B cell (primary cell): ENCODE measurements at regions not wholly inside any gene's neighbourhood (a gene's known extent, or its start where the extent isn't known, plus 50 kb on each side); places are given as distances from the start of the nearest gene placed in this dataset.

Experiments
- ATAC-seq: fragments of 200-7000 bp; cut with Tn5 transposase; one replicate; pipeline ENCODE4 v1.10.0; 2021; ENCODE audit warnings: low read depth, mild to moderate bottlenecking, moderate number of reproducible peaks, moderate library complexity
- CTCF ChIA-PET: fragments of 350-600 bp; sonication (Branson Sonifier 250); formaldehyde crosslinking; loops from one replicate; lab custom pipeline; 2021; ENCODE audit warnings: antibody characterized with exemption, inconsistent platforms; lab: Charles Lee
- POLR2A ChIA-PET: fragments of 350-600 bp; sonication (Branson Sonifier 250); formaldehyde crosslinking; loops from one replicate; lab custom pipeline; 2021; ENCODE audit warnings: antibody characterized with exemption; lab: Charles Lee
- DNase-seq: peaks from one replicate; pipeline ENCODE4 v3.0.0; 2013
- H2AFZ ChIP-seq: 2 replicates; pipeline ENCODE4 v1.6.1; 2012; ENCODE audit warnings: mild to moderate bottlenecking, low read depth, low read length; ENCODE audit not compliant: insufficient read depth, poor library complexity, severe bottlenecking
- H3K27ac ChIP-seq, 2 donors: 1 replicate in 1 of 2; 2 replicates in 1 of 2; pipeline ENCODE4 v1.5.1; 2012 to 2013; ENCODE audit warnings: low read length in 2 of 2, mild to moderate bottlenecking in 2 of 2, moderate library complexity in 1 of 2
- H3K27me3 ChIP-seq, 4 experiments: fragments of 200-600 bp in 1 of 4; sonication (generic) in 1 of 4; replicated peaks in 1 of 4; 1 replicate in 2 of 4; 2 replicates in 2 of 4; pipeline versions ENCODE4 v1.6.1 to v1.7.0; 2013 to 2016; ENCODE audit warnings: low read length in 3 of 4, mild to moderate bottlenecking in 2 of 4, mixed read lengths in 1 of 4, moderate library complexity in 1 of 4; ENCODE audit not compliant: insufficient read depth in 4 of 4, control insufficient read depth in 3 of 4; ENCODE audit errors: control extremely low read depth in 1 of 4
- H3K36me3 ChIP-seq, 2 experiments: replicated peaks in 1 of 2; 1 replicate in 1 of 2; 2 replicates in 1 of 2; pipeline versions ENCODE4 v1.6.1 to v1.7.1; 2013; ENCODE audit warnings: low read length in 1 of 2; ENCODE audit not compliant: insufficient read depth in 2 of 2, control insufficient read depth in 1 of 2; ENCODE audit errors: control extremely low read depth in 1 of 2, extremely low read depth in 1 of 2
- H3K4me1 ChIP-seq, 2 donors: fragments of 200-600 bp in 1 of 2; sonication (generic) in 1 of 2; 1 replicate in 1 of 2; 2 replicates in 1 of 2; pipeline versions ENCODE4 v1.5.1 to v1.6.1; 2013 to 2017; ENCODE audit warnings: low read length in 2 of 2; ENCODE audit not compliant: control insufficient read depth in 2 of 2, insufficient read depth in 2 of 2
- H3K4me2 ChIP-seq: replicated peaks from 2 replicates; pipeline ENCODE3; 2012; ENCODE audit warnings: mild to moderate bottlenecking, low read depth, low read length; ENCODE audit not compliant: poor library complexity, severe bottlenecking
- H3K4me3 ChIP-seq, 5 experiments: fragments of 200-600 bp in 1 of 5; sonication (generic) in 1 of 5; 1 replicate in 3 of 5; 2 replicates in 2 of 5; pipeline versions ENCODE4 v1.5.1 to v1.7.0; 2011 to 2016; ENCODE audit warnings: low read length in 4 of 5, mild to moderate bottlenecking in 4 of 5, low read depth in 2 of 5, control low read depth in 1 of 5, moderate library complexity in 1 of 5; ENCODE audit not compliant: insufficient read depth in 1 of 5; ENCODE audit errors: control extremely low read depth in 1 of 5, extremely low read depth in 1 of 5
- H3K79me2 ChIP-seq: fragments of 200-600 bp; sonication (generic); one replicate; pipeline ENCODE4 v1.6.0; 2016; ENCODE audit warnings: low read length; ENCODE audit not compliant: control insufficient read depth, insufficient read depth
- H3K9ac ChIP-seq: fragments of 200-600 bp; sonication (generic); 2 replicates; pipeline ENCODE4 v1.6.1; 2017; ENCODE audit warnings: mild to moderate bottlenecking, low read length, moderate library complexity
- H3K9me3 ChIP-seq, 3 donors: one replicate each; pipeline versions ENCODE4 v1.6.1 to v1.7.1; 2013; ENCODE audit warnings: low read length in 2 of 3; ENCODE audit not compliant: control insufficient read depth in 2 of 3, insufficient read depth in 1 of 3; ENCODE audit errors: control extremely low read depth in 1 of 3
- H4K20me1 ChIP-seq: 2 replicates; pipeline ENCODE4 v1.6.0; 2012; ENCODE audit warnings: mild to moderate bottlenecking, low read length; ENCODE audit not compliant: insufficient read depth, control insufficient read depth, poor library complexity, severe bottlenecking
- H3K27ac Mint-ChIP-seq: one replicate; pipeline ENCODE4 v1.8.0; 2021; ENCODE audit warnings: mixed read lengths
- H3K27me3 Mint-ChIP-seq: one replicate; pipeline ENCODE4 v1.8.0; 2021; ENCODE audit warnings: mixed read lengths
- H3K4me1 Mint-ChIP-seq: one replicate; pipeline ENCODE4 v1.8.0; 2021; ENCODE audit warnings: mixed read lengths
- H3K4me3 Mint-ChIP-seq: one replicate; pipeline ENCODE4 v1.8.0; 2021; ENCODE audit warnings: mixed read lengths
- H3K9me3 Mint-ChIP-seq: one replicate; pipeline ENCODE4 v1.8.0; 2022; ENCODE audit warnings: mixed read lengths; ENCODE audit not compliant: insufficient read depth
- CTCF ChIP-seq: fragments of 200-600 bp; IDR thresholded peaks from one replicate; pipeline ENCODE4 v1.8.0; 2022; ENCODE audit warnings: antibody characterized with exemption, mild to moderate bottlenecking
- EZH2 ChIP-seq: IDR thresholded peaks from 2 replicates; pipeline ENCODE4 v1.6.1; 2012; ENCODE audit warnings: borderline replicate concordance, low read depth, mild to moderate bottlenecking, moderate library complexity, low read length; ENCODE audit not compliant: insufficient read depth, poor library complexity, severe bottlenecking
- WGBS: methylation state at CpG from one replicate; pipeline ENCODE4 v1.1.5; 2013; ENCODE audit warnings: missing lambda C conversion rate; ENCODE audit not compliant: insufficient coverage; 5-methylcytosine and 5-hydroxymethylcytosine counted together
- intact Hi-C: fragments of 100-400 bp; cut with micrococcal nuclease; formaldehyde crosslinking; loops from one replicate; pipeline ENCODE4 v1.10.0; 2022

- POLR2A ChIA-PET: no interaction called here
- CTCF ChIA-PET: no interaction called here
- Histone ChIP-seq H3K36me3 (no peaks in the 10 kb centered on the region), H4K20me1 (no peaks in the 10 kb centered on the region), H3K27me3 (no peaks in the 10 kb centered on the region), H3K9ac (no peak overlapping the region), H3K4me2 (no peak overlapping the region), H3K9me3 (no peaks in the 10 kb centered on the region), H3K4me1 (no peaks in the 10 kb centered on the region), H3K79me2 (no peaks in the 10 kb centered on the region), H3K4me3 (no peak overlapping the region), H3K27ac (no peak overlapping the region), H2AFZ (no peak overlapping the region)
- H3K27ac Mint-ChIP-seq: no peak overlapping the region
- H3K9me3 Mint-ChIP-seq: peaks cover 8% of the 10 kb centered on the region
- ATAC-seq (no peak), DNase-seq (no peak)
- H3K27me3 Mint-ChIP-seq: no peaks in the 10 kb centered on the region
- no peak overlapping the region for H3K4me3 Mint-ChIP-seq
- H3K4me1 Mint-ChIP-seq: no peaks in the 10 kb centered on the region
- TF ChIP-seq EZH2: no peak
- TF ChIP-seq CTCF: no peak
- intact Hi-C loops: no loop called here
- WGBS: 60% methylated on average over 1 of the region's 4 CpGs
Measured at GRCh38 chr3:65168547-65168946, 480.7 kb upstream of the ADAMTS9 start.

GRCh38 chr3:65166531-65166930, 478.7 kb upstream of the ADAMTS9 start:
- no peaks in the 10 kb centered on the region for H3K27me3 Mint-ChIP-seq
- H3K27ac ChIP-seq: no peak overlapping the region
- H3K9ac ChIP-seq: no peak overlapping the region
- no peak overlapping the region for H3K27ac Mint-ChIP-seq
- no peak overlapping the region for H3K4me3 ChIP-seq
- no peak overlapping the region for H3K4me2 ChIP-seq
- H3K79me2 ChIP-seq: no peaks in the 10 kb centered on the region
- H3K4me3 Mint-ChIP-seq: no peak overlapping the region
- intact Hi-C loops: no loop called here
- H3K4me1 Mint-ChIP-seq: no peaks in the 10 kb centered on the region
- no peaks in the 10 kb centered on the region for H3K27me3 ChIP-seq
- DNase-seq (no peak), ATAC-seq (no peak)
- H3K4me1 ChIP-seq: no peaks in the 10 kb centered on the region
- no peaks in the 10 kb centered on the region for H3K9me3 ChIP-seq
- CTCF ChIA-PET: no interaction called here
- TF ChIP-seq CTCF: no peak
- no peak for TF ChIP-seq EZH2
- H3K9me3 Mint-ChIP-seq: peaks cover 8% of the 10 kb centered on the region
- H3K36me3 ChIP-seq: no peaks in the 10 kb centered on the region
- H2AFZ ChIP-seq: no peak overlapping the region
- H4K20me1 ChIP-seq: no peaks in the 10 kb centered on the region
- POLR2A ChIA-PET: no interaction called here
